Pancreas (tissue), 10 donors: ENCODE measurements at regions not wholly inside any gene's neighbourhood (a gene's known extent, or its start where the extent isn't known, plus 50 kb on each side); places are given as distances from the start of the nearest gene placed in this dataset.

Experiments used
- ATAC-seq, 4 donors: fragments of 200-7000 bp; cut with Tn5 transposase; one replicate each; pipeline versions ENCODE4 v1.8.0 to v1.9.1; 2020; ENCODE audit warnings: mild to moderate bottlenecking in 4 of 4, moderate library complexity in 4 of 4
- DNase-seq, 6 donors: peaks; one replicate each; pipeline ENCODE4 v3.0.0-alpha.2; 2020
- FAIRE-seq: peaks from 2 replicates; lab custom pipeline; 2012; peaks lifted over from hg19 to GRCh38; lab: Jason Lieb, UNC
- H3K27ac ChIP-seq, 4 donors: fragments of 200-600 bp; sonication (generic); 1 replicate in 3 of 4; 2 replicates in 1 of 4; pipeline versions ENCODE4 v1.5.0 to v1.8.0; 2020
- H3K27me3 ChIP-seq, 4 donors: fragments of 200-600 bp; one replicate each; pipeline ENCODE4 v1.8.0; 2021
- H3K36me3 ChIP-seq, 3 donors: fragments of 200-600 bp; sonication (generic) in 1 of 3; one replicate each; pipeline versions ENCODE4 v1.5.0 to v1.8.0; 2020 to 2021
- H3K4me1 ChIP-seq, 3 donors: fragments of 200-600 bp; one replicate each; pipeline ENCODE4 v1.8.0; 2021
- H3K4me3 ChIP-seq, 4 donors: fragments of 200-600 bp; sonication (generic) in 2 of 4; one replicate each; pipeline versions ENCODE4 v1.5.0 to v1.8.0; 2020 to 2021
- H3K9me3 ChIP-seq, 4 donors: fragments of 200-600 bp; one replicate each; pipeline ENCODE4 v1.8.0; 2021
- WGBS, 2 donors: extraction: QIAGEN DNeasy Blood & Tissue Kit; methylation state at CpG; one replicate each; pipeline ENCODE4 v1.1.7; 2013; 5-methylcytosine and 5-hydroxymethylcytosine counted together
- intact Hi-C, 3 donors: fragments of 100-400 bp; cut with DNase I; formaldehyde crosslinking; loops; one replicate each; pipeline versions ENCODE4 v1.11.1 to v1.14.2; 2022
- TF ChIP-seq, protein P1 (sequence below), 4 donors: fragments of 200-600 bp; sonication (generic) in 3 of 4; IDR thresholded peaks; one replicate each; pipeline versions ENCODE4 v1.5.0 to v1.8.0; 2021; ENCODE audit warnings: antibody characterized with exemption in 4 of 4
- donor health status: healthy with polysubstance abuse.
- donor health status: DM: no; HTN: no; CAD: no; lungs with moderate emphysema.
- donor health status: DM: no; HTN: no; CAD: no.
- donor health status: control.
- donor health status: control.
- donor health status: Bipolar disorder and iron deficiency.
- donor health status: DM: yes; HTN: yes; CAD: no.
- donor health status: DM: no; HTN: no; CAD: no.
- donor health status: DM: no; HTN: no; CAD: no.
- donor health status: DM: yes; HTN: yes; CAD: no.

DNA sequence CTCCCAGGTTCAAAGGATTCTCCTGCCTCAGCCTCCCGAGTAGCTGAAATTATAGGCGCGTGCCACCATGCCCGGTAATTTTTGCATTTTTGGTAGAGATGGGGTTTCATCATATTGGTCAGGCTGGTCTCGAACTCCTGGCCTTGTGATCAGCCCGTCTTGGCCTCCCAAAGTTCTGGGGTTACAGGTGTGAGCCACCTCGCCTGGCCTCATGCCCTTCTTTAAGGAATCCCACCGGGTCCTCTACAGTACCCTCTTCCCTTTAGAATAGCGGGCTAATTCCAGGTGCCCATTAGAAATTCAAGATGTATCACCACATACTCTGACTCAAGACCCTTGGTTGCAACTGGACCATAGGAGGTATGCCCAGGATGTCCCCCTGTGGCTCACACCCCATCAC is 74.2 kb upstream of the ZNF536 start:
- H3K27me3 ChIP-seq, result no peaks in the 10 kb centered on the region
- DNase-seq, result no peak
- no peak for ATAC-seq
- H3K36me3 ChIP-seq, result no peaks in the 10 kb centered on the region
- TF ChIP-seq, protein P1, sequence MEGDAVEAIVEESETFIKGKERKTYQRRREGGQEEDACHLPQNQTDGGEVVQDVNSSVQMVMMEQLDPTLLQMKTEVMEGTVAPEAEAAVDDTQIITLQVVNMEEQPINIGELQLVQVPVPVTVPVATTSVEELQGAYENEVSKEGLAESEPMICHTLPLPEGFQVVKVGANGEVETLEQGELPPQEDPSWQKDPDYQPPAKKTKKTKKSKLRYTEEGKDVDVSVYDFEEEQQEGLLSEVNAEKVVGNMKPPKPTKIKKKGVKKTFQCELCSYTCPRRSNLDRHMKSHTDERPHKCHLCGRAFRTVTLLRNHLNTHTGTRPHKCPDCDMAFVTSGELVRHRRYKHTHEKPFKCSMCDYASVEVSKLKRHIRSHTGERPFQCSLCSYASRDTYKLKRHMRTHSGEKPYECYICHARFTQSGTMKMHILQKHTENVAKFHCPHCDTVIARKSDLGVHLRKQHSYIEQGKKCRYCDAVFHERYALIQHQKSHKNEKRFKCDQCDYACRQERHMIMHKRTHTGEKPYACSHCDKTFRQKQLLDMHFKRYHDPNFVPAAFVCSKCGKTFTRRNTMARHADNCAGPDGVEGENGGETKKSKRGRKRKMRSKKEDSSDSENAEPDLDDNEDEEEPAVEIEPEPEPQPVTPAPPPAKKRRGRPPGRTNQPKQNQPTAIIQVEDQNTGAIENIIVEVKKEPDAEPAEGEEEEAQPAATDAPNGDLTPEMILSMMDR (IDR thresholded peaks at IDR 0.05), result no peak
- no peak overlapping the region for H3K4me3 ChIP-seq
- H3K9me3 ChIP-seq, result no peaks in the 10 kb centered on the region
- H3K27ac ChIP-seq, result no peak overlapping the region
- 73 to 81% methylated on average over 9 of the region's 9 CpGs for WGBS, 2 donors
- no peaks in the 10 kb centered on the region for H3K4me1 ChIP-seq
- FAIRE-seq, result no peak
- intact Hi-C loops, result no loop called here

DNA sequence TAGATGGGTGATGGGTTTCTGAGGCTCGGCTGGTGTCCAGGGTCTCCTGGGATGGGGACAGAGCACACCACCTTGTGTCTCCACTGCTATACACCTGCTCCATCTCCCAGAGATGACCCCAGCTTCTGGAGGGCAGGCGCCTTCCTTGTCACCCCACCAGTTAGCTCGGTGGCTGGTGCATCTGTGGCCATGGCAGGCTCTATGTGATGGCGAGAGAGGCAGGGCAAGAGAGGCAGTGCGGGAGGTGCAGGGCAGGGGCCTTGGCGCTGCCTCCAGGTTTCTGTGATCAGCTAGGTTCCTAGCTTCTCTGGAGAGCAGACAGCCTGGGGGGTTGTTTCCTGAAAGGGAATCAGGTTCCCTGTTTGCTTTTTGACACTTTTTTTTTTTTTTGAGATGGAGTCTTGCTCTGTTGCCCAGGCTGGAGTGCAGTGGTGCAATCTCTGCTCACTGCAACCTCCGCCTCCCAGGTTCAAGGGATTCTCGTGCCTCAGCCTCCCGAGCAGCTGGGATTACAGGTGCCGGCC is 69.0 kb upstream of the ZNF536 start:
- H3K4me1 ChIP-seq, result no peaks in the 10 kb centered on the region
- no peak for FAIRE-seq
- no peaks in the 10 kb centered on the region for H3K36me3 ChIP-seq
- intact Hi-C loops, result no loop called here
- no peak overlapping the region for H3K4me3 ChIP-seq
- no peaks in the 10 kb centered on the region for H3K27me3 ChIP-seq
- TF ChIP-seq, protein P1 (IDR thresholded peaks at IDR 0.05), result no peak
- no peak for ATAC-seq
- WGBS, 2 donors, result 65 to 79% methylated on average over 10 of the region's 10 CpGs
- DNase-seq, result no peak
- H3K9me3 ChIP-seq, result no peaks in the 10 kb centered on the region
- no peak overlapping the region for H3K27ac ChIP-seq

DNA sequence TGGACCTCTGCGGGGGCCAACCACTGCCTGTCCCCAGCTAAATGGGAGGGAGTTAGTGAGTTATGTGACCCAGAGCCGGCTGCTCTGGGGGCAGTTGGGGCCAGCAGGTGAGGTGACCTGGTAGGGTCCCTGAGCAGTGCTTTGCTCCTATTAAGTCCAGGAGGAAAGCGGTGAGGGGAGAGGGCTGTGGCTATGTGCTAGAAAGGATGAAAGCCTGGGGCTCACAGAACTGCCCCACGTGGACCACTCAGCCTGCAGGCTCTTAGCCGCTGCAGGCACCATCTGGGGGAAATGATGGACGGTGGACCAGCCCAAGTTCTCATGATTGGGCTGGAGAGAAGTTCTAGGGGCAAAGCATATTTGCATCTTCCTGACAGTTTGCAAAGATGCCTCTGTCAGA is 67.6 kb upstream of the ZNF536 start:
- ATAC-seq (no peak), DNase-seq (no peak), FAIRE-seq (no peak)
- Histone ChIP-seq H3K36me3 (no peaks in the 10 kb centered on the region), H3K4me1 (no peaks in the 10 kb centered on the region), H3K9me3 (no peaks in the 10 kb centered on the region), H3K27me3 (no peaks in the 10 kb centered on the region), H3K4me3 (no peak overlapping the region), H3K27ac (no peak overlapping the region)
- 67 to 79% methylated on average over 6 of the region's 6 CpGs for WGBS, 2 donors
- TF ChIP-seq, protein P1 (IDR thresholded peaks at IDR 0.05), result no peak
- intact Hi-C loops, result no loop called here

DNA sequence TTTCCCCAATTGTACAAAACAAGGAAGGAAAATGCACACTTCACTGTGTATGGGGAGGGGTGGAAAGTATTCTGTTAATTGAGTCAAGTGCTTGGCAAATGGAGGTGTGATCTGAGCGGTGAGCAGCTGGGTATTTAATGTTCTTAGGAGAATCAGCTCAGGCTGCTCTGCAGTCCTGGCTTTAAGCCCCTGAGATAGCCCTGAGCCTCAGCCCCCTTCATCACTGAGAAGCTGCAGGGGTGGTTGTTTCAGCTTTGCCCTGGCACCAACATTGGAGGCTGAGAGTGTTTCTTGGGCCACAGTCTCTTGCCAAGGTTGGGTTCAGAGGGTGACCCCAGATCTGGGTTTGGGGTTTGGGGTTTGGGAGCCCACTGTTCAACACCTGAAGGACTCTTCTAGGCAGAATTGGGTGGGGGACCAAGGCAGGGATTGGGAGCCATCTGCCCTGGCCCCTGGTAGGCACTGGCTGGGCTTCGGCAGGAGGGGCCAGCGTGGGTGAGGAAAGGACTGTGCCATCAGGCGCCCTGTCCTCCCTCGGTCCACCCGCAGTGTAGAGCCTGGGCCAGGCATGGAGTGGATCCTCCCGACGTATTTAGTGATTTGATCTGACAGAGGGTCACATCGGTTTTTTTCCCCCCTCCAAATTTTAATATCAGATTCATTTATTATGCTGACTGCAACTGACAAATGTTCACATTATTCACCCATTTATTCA is 66.7 kb upstream of the ZNF536 start:
- Histone ChIP-seq H3K36me3 (no peaks in the 10 kb centered on the region), H3K27me3 (no peaks in the 10 kb centered on the region), H3K9me3 (no peaks in the 10 kb centered on the region), H3K4me1 (no peaks in the 10 kb centered on the region), H3K4me3 (no peak overlapping the region), H3K27ac (no peak overlapping the region)
- FAIRE-seq (no peak), DNase-seq (no peak), ATAC-seq (no peak)
- TF ChIP-seq, protein P1 (IDR thresholded peaks at IDR 0.05), result no peak
- intact Hi-C loops, result no loop called here
- 59 to 62% methylated on average over 9 of the region's 9 CpGs for WGBS, 2 donors
